ENCODE measurements at regions not wholly inside any gene's neighbourhood (a gene's known extent, or its start where the extent isn't known, plus 50 kb on each side); places are given as distances from the start of the nearest gene placed in this dataset.

GRCh38 chr4:111572470-111572869, 572.8 kb upstream of the FAM241A start:
- TF ChIP-seq, protein P1, sequence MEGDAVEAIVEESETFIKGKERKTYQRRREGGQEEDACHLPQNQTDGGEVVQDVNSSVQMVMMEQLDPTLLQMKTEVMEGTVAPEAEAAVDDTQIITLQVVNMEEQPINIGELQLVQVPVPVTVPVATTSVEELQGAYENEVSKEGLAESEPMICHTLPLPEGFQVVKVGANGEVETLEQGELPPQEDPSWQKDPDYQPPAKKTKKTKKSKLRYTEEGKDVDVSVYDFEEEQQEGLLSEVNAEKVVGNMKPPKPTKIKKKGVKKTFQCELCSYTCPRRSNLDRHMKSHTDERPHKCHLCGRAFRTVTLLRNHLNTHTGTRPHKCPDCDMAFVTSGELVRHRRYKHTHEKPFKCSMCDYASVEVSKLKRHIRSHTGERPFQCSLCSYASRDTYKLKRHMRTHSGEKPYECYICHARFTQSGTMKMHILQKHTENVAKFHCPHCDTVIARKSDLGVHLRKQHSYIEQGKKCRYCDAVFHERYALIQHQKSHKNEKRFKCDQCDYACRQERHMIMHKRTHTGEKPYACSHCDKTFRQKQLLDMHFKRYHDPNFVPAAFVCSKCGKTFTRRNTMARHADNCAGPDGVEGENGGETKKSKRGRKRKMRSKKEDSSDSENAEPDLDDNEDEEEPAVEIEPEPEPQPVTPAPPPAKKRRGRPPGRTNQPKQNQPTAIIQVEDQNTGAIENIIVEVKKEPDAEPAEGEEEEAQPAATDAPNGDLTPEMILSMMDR (IDR thresholded peaks at IDR 0.05) = no peak
- no peak for TF ChIP-seq EP300 (IDR thresholded peaks at IDR 0.05)
